Neuronal stem cell (in vitro differentiated cells): ENCODE measurements at regions not wholly inside any gene's neighbourhood (a gene's known extent, or its start where the extent isn't known, plus 50 kb on each side); places are given as distances from the start of the nearest gene placed in this dataset.

Source experiments
- DNase-seq: peaks from one replicate; pipeline ENCODE4 v3.0.0-alpha.2; 2013; ENCODE audit warnings: low spot score
- H2AFZ ChIP-seq: one replicate; pipeline ENCODE4 v1.6.1; 2013; ENCODE audit warnings: mild to moderate bottlenecking, low read length, inconsistent platforms
- H2AK5ac ChIP-seq: 2 replicates; pipeline ENCODE4 v1.6.1; 2013; ENCODE audit warnings: low read depth, mild to moderate bottlenecking, inconsistent platforms, low read length, moderate library complexity, mixed read lengths
- H2BK120ac ChIP-seq: 2 replicates; pipeline ENCODE4 v1.6.1; 2013; ENCODE audit warnings: low read depth, mild to moderate bottlenecking, inconsistent platforms, low read length, moderate library complexity, mixed read lengths
- H2BK12ac ChIP-seq: one replicate; pipeline ENCODE4 v1.6.1; 2013; ENCODE audit warnings: low read length, inconsistent platforms
- H2BK15ac ChIP-seq: 2 replicates; pipeline ENCODE4 v1.6.1; 2013; ENCODE audit warnings: mild to moderate bottlenecking, low read length, inconsistent platforms, mixed read lengths
- H2BK5ac ChIP-seq: one replicate; pipeline ENCODE4 v1.6.1; 2013; ENCODE audit warnings: inconsistent platforms, mild to moderate bottlenecking, low read length, moderate library complexity
- H3K14ac ChIP-seq: one replicate; pipeline ENCODE4 v1.6.1; 2013; ENCODE audit warnings: low read length, inconsistent platforms
- H3K18ac ChIP-seq: 2 replicates; pipeline ENCODE4 v1.6.1; 2013; ENCODE audit warnings: low read length, inconsistent platforms
- H3K23ac ChIP-seq: 2 replicates; pipeline ENCODE4 v1.6.1; 2013; ENCODE audit warnings: low read depth, mild to moderate bottlenecking, mixed read lengths, low read length, inconsistent platforms; ENCODE audit not compliant: poor library complexity
- H3K27ac ChIP-seq: replicated peaks from 3 replicates; pipeline ENCODE4 v1.5.1; 2013; ENCODE audit warnings: low read length, inconsistent platforms
- H3K27me3 ChIP-seq, 3 experiments: 2 replicates each; pipeline ENCODE4 v1.6.1; 2013; ENCODE audit warnings: low read length in 3 of 3, mild to moderate bottlenecking in 2 of 3, inconsistent platforms in 1 of 3, low read depth in 1 of 3, mixed read lengths in 1 of 3, moderate library complexity in 1 of 3; ENCODE audit not compliant: control insufficient read depth in 3 of 3, insufficient read depth in 3 of 3
- H3K36me3 ChIP-seq, 2 donors: replicated peaks in 1 of 2; 2 replicates each; pipeline ENCODE4 v1.6.1; 2013; ENCODE audit warnings: low read length in 2 of 2; ENCODE audit not compliant: control insufficient read depth in 2 of 2, insufficient read depth in 2 of 2
- H3K4ac ChIP-seq: 2 replicates; pipeline ENCODE4 v1.6.1; 2013; ENCODE audit warnings: inconsistent platforms, mild to moderate bottlenecking, low read length, moderate library complexity
- H3K4me1 ChIP-seq, 2 donors: 1 replicate in 1 of 2; 2 replicates in 1 of 2; pipeline ENCODE4 v1.6.1; 2013; ENCODE audit warnings: low read length in 2 of 2, low read depth in 1 of 2; ENCODE audit not compliant: control insufficient read depth in 2 of 2, insufficient read depth in 1 of 2
- H3K4me2 ChIP-seq: one replicate; pipeline ENCODE4 v1.6.1; 2013; ENCODE audit warnings: mild to moderate bottlenecking, low read length, inconsistent platforms; ENCODE audit not compliant: insufficient read depth, poor library complexity, severe bottlenecking
- H3K4me3 ChIP-seq, 2 donors: 2 replicates each; pipeline ENCODE4 v1.5.1; 2013; ENCODE audit warnings: low read length in 2 of 2, mild to moderate bottlenecking in 2 of 2, inconsistent platforms in 1 of 2, moderate library complexity in 1 of 2
- H3K79me1 ChIP-seq: one replicate; pipeline ENCODE4 v1.6.1; 2013; ENCODE audit warnings: low read depth, mild to moderate bottlenecking, inconsistent platforms, low read length, moderate library complexity
- H3K9ac ChIP-seq: one replicate; pipeline ENCODE4 v1.6.1; 2013; ENCODE audit warnings: mild to moderate bottlenecking, low read depth, low read length, inconsistent platforms; ENCODE audit not compliant: poor library complexity
- H3K9me3 ChIP-seq, 2 donors: replicated peaks in 1 of 2; 2 replicates each; pipeline versions ENCODE3 to v1.6.1; 2013; ENCODE audit warnings: low read length in 2 of 2, mild to moderate bottlenecking in 2 of 2, inconsistent platforms in 1 of 2, low read depth in 1 of 2, mixed read lengths in 1 of 2, moderate library complexity in 1 of 2; ENCODE audit not compliant: control insufficient read depth in 2 of 2, insufficient read depth in 1 of 2
- H4K8ac ChIP-seq: one replicate; pipeline ENCODE4 v1.6.1; 2013; ENCODE audit warnings: low read depth, mild to moderate bottlenecking, inconsistent platforms, low read length, moderate library complexity
- H4K91ac ChIP-seq: one replicate; pipeline ENCODE4 v1.6.1; 2013; ENCODE audit warnings: low read length, low read depth, mild to moderate bottlenecking, inconsistent platforms; ENCODE audit not compliant: poor library complexity
- WGBS, 2 donors: extraction: QIAGEN DNeasy Blood & Tissue Kit; methylation state at CpG; one replicate each; pipeline ENCODE4 v1.1.7; 2013; ENCODE audit warnings: missing lambda C conversion rate in 2 of 2, mixed read lengths in 1 of 2; ENCODE audit not compliant: insufficient read length in 2 of 2, insufficient replicate concordance in 1 of 2; ENCODE audit errors: extremely low coverage in 2 of 2; 5-methylcytosine and 5-hydroxymethylcytosine counted together

DNA sequence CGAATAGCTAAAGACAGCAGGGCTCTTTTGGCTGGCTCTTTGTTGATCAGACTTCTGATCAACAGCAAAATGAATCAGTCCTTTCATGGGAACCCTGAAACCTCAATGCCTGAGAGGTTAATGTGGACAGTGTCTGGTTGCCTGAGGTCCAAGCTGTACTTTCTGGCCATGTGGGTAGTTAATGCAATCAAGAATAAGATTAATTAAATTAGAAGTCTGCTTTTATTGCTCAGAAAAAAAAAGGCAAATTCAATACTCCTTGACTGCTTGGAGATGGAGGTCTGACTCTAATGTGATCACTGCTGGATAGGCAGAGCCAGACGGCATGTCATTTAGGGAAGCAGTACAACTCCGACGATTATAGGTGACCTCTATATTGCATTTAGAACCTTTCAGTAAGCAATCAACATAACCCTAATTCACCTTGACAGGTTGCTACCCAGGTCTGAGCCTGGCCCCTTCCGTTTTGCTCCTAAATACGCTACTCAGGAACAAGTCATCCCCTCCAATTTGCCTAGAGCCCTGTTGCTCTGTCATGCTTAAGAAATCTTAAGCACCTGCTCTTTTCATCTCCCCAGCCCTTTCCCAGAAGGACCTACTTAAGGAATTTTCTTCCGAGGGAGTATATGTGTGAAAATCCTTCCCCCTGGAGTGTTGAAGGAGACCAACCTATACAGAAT lies 370.0 kb upstream of the SPTLC3 start:
- no peak overlapping the region for H3K14ac ChIP-seq
- H3K4me1 ChIP-seq: peaks cover 0 to 2% of the 10 kb centered on the region in 2 donors
- H3K18ac ChIP-seq: no peak overlapping the region
- no peak overlapping the region for H3K4ac ChIP-seq
- no CpG with 5 or more reads among the region's 7 CpGs for WGBS, 2 donors
- H2AK5ac ChIP-seq: no peak overlapping the region
- H3K27me3 ChIP-seq: no peaks in the 10 kb centered on the region
- no peak overlapping the region for H3K23ac ChIP-seq
- no peak overlapping the region for H2BK120ac ChIP-seq
- H4K8ac ChIP-seq: no peak overlapping the region
- no peak overlapping the region for H3K27ac ChIP-seq
- H3K79me1 ChIP-seq: no peaks in the 10 kb centered on the region
- H2AFZ ChIP-seq: no peak overlapping the region
- H2BK5ac ChIP-seq: no peak overlapping the region
- H4K91ac ChIP-seq: no peak overlapping the region
- H2BK15ac ChIP-seq: no peak overlapping the region
- H2BK12ac ChIP-seq: no peak overlapping the region
- no peak overlapping the region for H3K4me2 ChIP-seq
- H3K36me3 ChIP-seq: no peaks in the 10 kb centered on the region
- H3K9me3 ChIP-seq: no peaks in the 10 kb centered on the region
- H3K9ac ChIP-seq: no peak overlapping the region
- no peak overlapping the region for H3K4me3 ChIP-seq
- DNase-seq: no peak

DNA sequence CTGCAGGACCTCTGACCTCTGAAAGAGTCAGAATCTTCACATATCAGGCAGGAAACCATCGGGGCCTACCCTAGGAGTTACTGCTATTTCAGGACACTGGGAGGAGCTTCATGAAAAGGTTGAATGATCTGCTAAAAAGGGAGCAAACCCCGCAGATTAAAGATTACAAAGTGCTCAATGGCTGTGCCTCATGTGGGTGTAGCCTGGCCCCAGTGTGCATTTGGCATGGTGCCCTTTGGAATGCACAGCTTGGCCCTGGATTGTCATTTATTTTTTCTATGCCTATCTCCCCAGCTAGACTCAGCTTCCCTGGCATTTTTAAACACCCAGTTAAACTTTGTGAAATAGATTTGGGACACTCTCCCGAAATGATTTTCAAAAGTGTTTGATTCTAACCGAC lies 368.5 kb upstream of the SPTLC3 start:
- DNase-seq: no peak
- H3K4ac ChIP-seq: no peak overlapping the region
- no peaks in the 10 kb centered on the region for H3K36me3 ChIP-seq
- WGBS, 2 donors: no CpG with 5 or more reads among the region's 4 CpGs
- H3K14ac ChIP-seq: no peak overlapping the region
- no peak overlapping the region for H2BK12ac ChIP-seq
- no peak overlapping the region for H3K9ac ChIP-seq
- no peak overlapping the region for H3K23ac ChIP-seq
- no peak overlapping the region for H3K27ac ChIP-seq
- no peaks in the 10 kb centered on the region for H3K9me3 ChIP-seq
- H3K79me1 ChIP-seq: no peaks in the 10 kb centered on the region
- no peak overlapping the region for H2BK5ac ChIP-seq
- no peaks in the 10 kb centered on the region for H3K27me3 ChIP-seq
- H3K4me3 ChIP-seq: no peak overlapping the region
- H2AFZ ChIP-seq: no peak overlapping the region
- no peak overlapping the region for H2BK120ac ChIP-seq
- no peak overlapping the region for H2AK5ac ChIP-seq
- H2BK15ac ChIP-seq: no peak overlapping the region
- no peak overlapping the region for H3K4me2 ChIP-seq
- H4K8ac ChIP-seq: no peak overlapping the region
- H4K91ac ChIP-seq: no peak overlapping the region
- H3K4me1 ChIP-seq: peaks cover 0 to 2% of the 10 kb centered on the region in 2 donors
- H3K18ac ChIP-seq: no peak overlapping the region

GRCh38 chr20:12641619-12642018 lies 367.2 kb upstream of the SPTLC3 start:
- no peaks in the 10 kb centered on the region for H3K79me1 ChIP-seq
- H3K4me1 ChIP-seq: peaks cover 0 to 2% of the 10 kb centered on the region in 2 donors
- no peak overlapping the region for H3K18ac ChIP-seq
- H3K4me2 ChIP-seq: no peak overlapping the region
- no peak overlapping the region for H4K8ac ChIP-seq
- H3K9ac ChIP-seq: no peak overlapping the region
- no peak overlapping the region for H2BK12ac ChIP-seq
- H2BK5ac ChIP-seq: no peak overlapping the region
- H3K23ac ChIP-seq: no peak overlapping the region
- H3K9me3 ChIP-seq: no peaks in the 10 kb centered on the region
- H2BK120ac ChIP-seq: no peak overlapping the region
- H3K14ac ChIP-seq: no peak overlapping the region
- H2BK15ac ChIP-seq: no peak overlapping the region
- H4K91ac ChIP-seq: no peak overlapping the region
- H3K27ac ChIP-seq: no peak overlapping the region
- H3K36me3 ChIP-seq: no peaks in the 10 kb centered on the region
- WGBS, 2 donors: no CpG with 5 or more reads among the region's 4 CpGs
- no peaks in the 10 kb centered on the region for H3K27me3 ChIP-seq
- DNase-seq: no peak
- H2AFZ ChIP-seq: no peak overlapping the region
- no peak overlapping the region for H3K4ac ChIP-seq
- no peak overlapping the region for H3K4me3 ChIP-seq
- no peak overlapping the region for H2AK5ac ChIP-seq

DNA sequence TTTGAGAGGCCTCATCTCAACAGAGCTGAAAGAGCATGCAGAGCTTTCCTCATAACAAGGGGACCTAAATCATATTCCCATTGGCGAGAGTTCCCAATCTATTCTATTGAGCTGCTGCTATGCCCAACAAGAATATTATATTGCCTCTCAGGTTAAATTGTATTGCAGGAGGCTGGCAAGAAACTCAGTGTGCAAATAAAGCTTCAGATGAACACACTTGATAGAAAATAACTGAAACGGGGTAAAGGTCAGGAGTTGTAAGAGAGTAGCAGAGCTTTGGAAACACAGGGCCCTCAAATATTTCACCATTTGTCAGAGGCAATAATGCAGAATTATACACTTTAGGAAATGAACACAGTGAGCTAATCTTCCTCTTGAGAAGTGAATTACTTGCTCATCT lies 364.3 kb upstream of the SPTLC3 start:
- Histone ChIP-seq H3K27ac (no peak overlapping the region), H3K18ac (no peak overlapping the region), H2AFZ (no peak overlapping the region), H3K14ac (no peak overlapping the region), H3K9ac (no peak overlapping the region), H3K79me1 (no peaks in the 10 kb centered on the region), H3K23ac (no peak overlapping the region), H2BK120ac (no peak overlapping the region), H2AK5ac (no peak overlapping the region), H2BK5ac (no peak overlapping the region), H3K4me3 (no peak overlapping the region), H3K4me1 (no peaks in the 10 kb centered on the region), H3K9me3 (no peaks in the 10 kb centered on the region), H2BK12ac (no peak overlapping the region), H3K4me2 (no peak overlapping the region), H3K36me3 (no peaks in the 10 kb centered on the region), H3K4ac (no peak overlapping the region), H4K91ac (no peak overlapping the region), H2BK15ac (no peak overlapping the region), H3K27me3 (no peaks in the 10 kb centered on the region), H4K8ac (no peak overlapping the region)
- no CpG with 5 or more reads among the region's 2 CpGs for WGBS, 2 donors
- no peak for DNase-seq
